Activated naive CD8-positive, alpha-beta T cell treated with anti-CD3 and anti-CD28 coated beads, Interleukin-2, amount 50 U/mL, for 24 hours (primary cell): ENCODE measurements at regions not wholly inside any gene's neighbourhood (a gene's known extent, or its start where the extent isn't known, plus 50 kb on each side); places are given as distances from the start of the nearest gene placed in this dataset.
"Not testable (repeated sequence)": the region's sequence is repeated elsewhere in the genome, so short reads cannot be mapped to it uniquely, and the experiment has no call there.

Experiments
- ATAC-seq: fragments of 150-1000 bp; cut with Tn5 transposase; one replicate; pipeline ENCODE4 v1.10.0; 2021
- DNase-seq: peaks from one replicate; pipeline ENCODE4 v3.0.0; 2021
- H3K27ac Mint-ChIP-seq: one replicate; pipeline ENCODE4 v1.8.0; 2021; ENCODE audit warnings: mild to moderate bottlenecking, mixed read lengths
- H3K27me3 Mint-ChIP-seq: one replicate; pipeline ENCODE4 v1.8.0; 2021; ENCODE audit warnings: mixed read lengths
- H3K36me3 Mint-ChIP-seq: one replicate; pipeline ENCODE4 v1.8.0; 2021; ENCODE audit warnings: low read depth, mixed read lengths
- H3K4me1 Mint-ChIP-seq: one replicate; pipeline ENCODE4 v1.8.0; 2021; ENCODE audit warnings: mixed read lengths
- H3K4me3 Mint-ChIP-seq: one replicate; pipeline ENCODE4 v1.8.0; 2021; ENCODE audit warnings: mild to moderate bottlenecking, moderate library complexity, mixed read lengths
- H3K9me3 Mint-ChIP-seq: one replicate; pipeline ENCODE4 v1.8.0; 2021; ENCODE audit warnings: mixed read lengths

- not testable (repeated sequence) for ATAC-seq, DNase-seq
- H3K9me3 Mint-ChIP-seq = peaks cover 19% of the 10 kb centered on the region
Measured at GRCh38 chr21:9657779-9658178, 863.6 kb upstream of the TPTE start.

GRCh38 chr21:9659877-9660276, 861.5 kb upstream of the TPTE start:
- H3K27me3 Mint-ChIP-seq, H3K36me3 Mint-ChIP-seq, H3K4me1 Mint-ChIP-seq, H3K27ac Mint-ChIP-seq, H3K4me3 Mint-ChIP-seq, ATAC-seq, DNase-seq: not testable (repeated sequence)
- H3K9me3 Mint-ChIP-seq = peaks cover 19% of the 10 kb centered on the region

More at GRCh38 chr21:9657779-9658178, 863.6 kb upstream of the TPTE start:
- H3K4me1 Mint-ChIP-seq, H3K27me3 Mint-ChIP-seq, H3K36me3 Mint-ChIP-seq, H3K4me3 Mint-ChIP-seq, H3K27ac Mint-ChIP-seq: not testable (repeated sequence)

- H3K27ac Mint-ChIP-seq, ATAC-seq, DNase-seq, H3K27me3 Mint-ChIP-seq, H3K36me3 Mint-ChIP-seq, H3K4me3 Mint-ChIP-seq, H3K4me1 Mint-ChIP-seq, H3K9me3 Mint-ChIP-seq: not testable (repeated sequence)
Measured at GRCh38 chr21:9663914-9664729, 857.3 kb upstream of the TPTE start.

GRCh38 chr21:9675811-9676210, 845.6 kb upstream of the TPTE start:
- H3K4me3 Mint-ChIP-seq, H3K9me3 Mint-ChIP-seq, H3K4me1 Mint-ChIP-seq, H3K27me3 Mint-ChIP-seq, H3K27ac Mint-ChIP-seq, DNase-seq, H3K36me3 Mint-ChIP-seq, ATAC-seq: not testable (repeated sequence)

- H3K9me3 Mint-ChIP-seq, H3K27ac Mint-ChIP-seq, ATAC-seq, H3K4me1 Mint-ChIP-seq, H3K27me3 Mint-ChIP-seq, H3K4me3 Mint-ChIP-seq, DNase-seq, H3K36me3 Mint-ChIP-seq: not testable (repeated sequence)
Measured at GRCh38 chr21:9679029-9679428, 842.4 kb upstream of the TPTE start.

GRCh38 chr21:9688945-9689344, 832.4 kb upstream of the TPTE start:
- not testable (repeated sequence) for H3K27ac Mint-ChIP-seq, H3K36me3 Mint-ChIP-seq, H3K27me3 Mint-ChIP-seq, DNase-seq, H3K9me3 Mint-ChIP-seq, ATAC-seq, H3K4me1 Mint-ChIP-seq, H3K4me3 Mint-ChIP-seq

GRCh38 chr21:9690981-9691380, 830.4 kb upstream of the TPTE start:
- H3K4me3 Mint-ChIP-seq, H3K4me1 Mint-ChIP-seq, DNase-seq, H3K27me3 Mint-ChIP-seq, H3K9me3 Mint-ChIP-seq, H3K27ac Mint-ChIP-seq, ATAC-seq, H3K36me3 Mint-ChIP-seq: not testable (repeated sequence)

- not testable (repeated sequence) for H3K27ac Mint-ChIP-seq, H3K9me3 Mint-ChIP-seq, H3K36me3 Mint-ChIP-seq, DNase-seq, H3K4me3 Mint-ChIP-seq, H3K27me3 Mint-ChIP-seq, H3K4me1 Mint-ChIP-seq, ATAC-seq
Measured at GRCh38 chr21:9695759-9696158, 825.6 kb upstream of the TPTE start.

GRCh38 chr21:9697751-9698150, 823.6 kb upstream of the TPTE start:
- H3K27me3 Mint-ChIP-seq, H3K36me3 Mint-ChIP-seq, H3K9me3 Mint-ChIP-seq, H3K4me3 Mint-ChIP-seq, H3K27ac Mint-ChIP-seq, DNase-seq, H3K4me1 Mint-ChIP-seq, ATAC-seq: not testable (repeated sequence)

GRCh38 chr21:9705016-9705415, 816.4 kb upstream of the TPTE start:
- not testable (repeated sequence) for H3K4me3 Mint-ChIP-seq, H3K27ac Mint-ChIP-seq, H3K36me3 Mint-ChIP-seq, H3K4me1 Mint-ChIP-seq, H3K27me3 Mint-ChIP-seq, DNase-seq, ATAC-seq, H3K9me3 Mint-ChIP-seq

GRCh38 chr21:9705455-9705854, 815.9 kb upstream of the TPTE start:
- not testable (repeated sequence) for H3K27ac Mint-ChIP-seq, H3K9me3 Mint-ChIP-seq, H3K27me3 Mint-ChIP-seq, H3K36me3 Mint-ChIP-seq, ATAC-seq, H3K4me3 Mint-ChIP-seq, H3K4me1 Mint-ChIP-seq, DNase-seq

GRCh38 chr21:9724542-9724941, 796.8 kb upstream of the TPTE start:
- H3K36me3 Mint-ChIP-seq, H3K4me3 Mint-ChIP-seq, DNase-seq, H3K27me3 Mint-ChIP-seq, H3K4me1 Mint-ChIP-seq, H3K27ac Mint-ChIP-seq, ATAC-seq: not testable (repeated sequence)
- peaks cover 22% of the 10 kb centered on the region for H3K9me3 Mint-ChIP-seq

GRCh38 chr21:9727187-9727586, 794.2 kb upstream of the TPTE start:
- H3K4me1 Mint-ChIP-seq, H3K4me3 Mint-ChIP-seq, H3K36me3 Mint-ChIP-seq, DNase-seq, ATAC-seq, H3K27ac Mint-ChIP-seq, H3K27me3 Mint-ChIP-seq: not testable (repeated sequence)
- H3K9me3 Mint-ChIP-seq = peaks cover 22% of the 10 kb centered on the region

- DNase-seq, H3K27me3 Mint-ChIP-seq, H3K4me1 Mint-ChIP-seq, H3K4me3 Mint-ChIP-seq, H3K36me3 Mint-ChIP-seq, H3K27ac Mint-ChIP-seq, ATAC-seq: not testable (repeated sequence)
- peaks cover 22% of the 10 kb centered on the region for H3K9me3 Mint-ChIP-seq
Measured at GRCh38 chr21:9728219-9728992, 793.0 kb upstream of the TPTE start.

- Mint-ChIP-seq H3K36me3 (no peaks in the 10 kb centered on the region), H3K4me1 (no peaks in the 10 kb centered on the region), H3K4me3 (no peak overlapping the region), H3K27me3 (no peaks in the 10 kb centered on the region), H3K27ac (no peak overlapping the region), H3K9me3 (peaks cover 11% of the 10 kb centered on the region)
- no peak for ATAC-seq
- no peak for DNase-seq
Measured at GRCh38 chr21:9730866-9731265, 790.5 kb upstream of the TPTE start.
